Keratinocyte (primary cell): ENCODE measurements at regions not wholly inside any gene's neighbourhood (a gene's known extent, or its start where the extent isn't known, plus 50 kb on each side); places are given as distances from the start of the nearest gene placed in this dataset.

ENCODE experiments used
- DNase-seq: peaks from one replicate; pipeline ENCODE4 v3.0.0-alpha.2; 2011; ENCODE audit warnings: low read depth, missing footprints, low spot score
- FAIRE-seq: peaks from 2 replicates; lab custom pipeline; 2011; peaks lifted over from hg19 to GRCh38; lab: Jason Lieb, UNC
- H2AFZ ChIP-seq: 2 replicates; pipeline ENCODE4 v1.6.0; 2012; ENCODE audit warnings: low read length, control low read depth, inconsistent platforms; ENCODE audit not compliant: control insufficient read depth
- H3K27ac ChIP-seq: 2 replicates; pipeline ENCODE4 v1.5.1; 2011; ENCODE audit warnings: low read length; ENCODE audit not compliant: control insufficient read depth, insufficient read depth
- H3K27me3 ChIP-seq: 3 replicates; pipeline ENCODE4 v1.6.0; 2011; ENCODE audit warnings: low read length; ENCODE audit not compliant: control insufficient read depth, insufficient read depth; ENCODE audit errors: extremely low read depth
- H3K36me3 ChIP-seq, 2 experiments: 2 replicates in 1 of 2; 3 replicates in 1 of 2; pipeline ENCODE4 v1.5.1; 2011; ENCODE audit warnings: low read length in 2 of 2, mild to moderate bottlenecking in 1 of 2; ENCODE audit not compliant: control insufficient read depth in 2 of 2, insufficient read depth in 2 of 2; ENCODE audit errors: extremely low read depth in 1 of 2
- H3K4me1 ChIP-seq: 3 replicates; pipeline ENCODE4 v1.5.1; 2011; ENCODE audit warnings: low read length; ENCODE audit not compliant: control insufficient read depth, insufficient read depth; ENCODE audit errors: extremely low read depth
- H3K4me2 ChIP-seq: 3 replicates; pipeline ENCODE4 v1.6.0; 2011; ENCODE audit warnings: low read depth, low read length; ENCODE audit not compliant: control insufficient read depth, insufficient read depth; ENCODE audit errors: extremely low read depth
- H3K4me3 ChIP-seq, 3 experiments: fragments of 200-600 bp in 1 of 3; sonication (generic) in 1 of 3; 2 replicates in 2 of 3; 3 replicates in 1 of 3; pipeline ENCODE4 v1.5.1; 2011 to 2016; ENCODE audit warnings: low read length in 3 of 3, mild to moderate bottlenecking in 3 of 3, control low read depth in 2 of 3, inconsistent platforms in 1 of 3, low read depth in 1 of 3, mixed read lengths in 1 of 3, mixed run types in 1 of 3, moderate library complexity in 1 of 3; ENCODE audit not compliant: control insufficient read depth in 2 of 3, insufficient read depth in 2 of 3; ENCODE audit errors: extremely low read depth in 1 of 3
- H3K79me2 ChIP-seq: 2 replicates; pipeline ENCODE4 v1.6.0; 2012; ENCODE audit warnings: low read length; ENCODE audit not compliant: control insufficient read depth, insufficient read depth
- H3K9ac ChIP-seq: 3 replicates; pipeline ENCODE4 v1.6.0; 2011; ENCODE audit warnings: low read length; ENCODE audit not compliant: control insufficient read depth, insufficient read depth; ENCODE audit errors: extremely low read depth
- H3K9me1 ChIP-seq: 3 replicates; pipeline ENCODE4 v1.6.0; 2011; ENCODE audit warnings: low read length; ENCODE audit not compliant: control insufficient read depth, insufficient read depth; ENCODE audit errors: extremely low read depth
- H3K9me3 ChIP-seq: 2 replicates; pipeline ENCODE4 v1.5.1; 2012; ENCODE audit warnings: low read depth, low read length; ENCODE audit not compliant: control insufficient read depth
- H4K20me1 ChIP-seq: 3 replicates; pipeline ENCODE4 v1.6.0; 2011; ENCODE audit warnings: low read length; ENCODE audit not compliant: control insufficient read depth, insufficient read depth; ENCODE audit errors: extremely low read depth
- EZH2 ChIP-seq: IDR thresholded peaks from one replicate; pipeline ENCODE4 v1.6.1; 2012; ENCODE audit warnings: inconsistent platforms, mild to moderate bottlenecking, low read length, moderate library complexity
- dilution Hi-C: fragments of 300-500 bp; cut with MboI; formaldehyde crosslinking; loops from one replicate; pipeline ENCODE4 v1.7.0; 2020; ENCODE audit warnings: low sequenced_read_pairs; ENCODE audit not compliant: extremely low pct_ligation_motif_present
- TF ChIP-seq, protein P1 (sequence below), 3 experiments: IDR thresholded peaks in 1 of 3; conservative IDR thresholded peaks in 1 of 3; optimal IDR thresholded peaks in 1 of 3; 2 replicates in 2 of 3; 3 replicates in 1 of 3; pipeline versions ENCODE3 to v1.5.1; 2011; ENCODE audit warnings: low read length in 3 of 3, mild to moderate bottlenecking in 3 of 3, moderate library complexity in 2 of 3, control low read depth in 1 of 3, inconsistent platforms in 1 of 3; ENCODE audit not compliant: insufficient read depth in 2 of 3; ENCODE audit errors: extremely low read depth in 1 of 3

DNA sequence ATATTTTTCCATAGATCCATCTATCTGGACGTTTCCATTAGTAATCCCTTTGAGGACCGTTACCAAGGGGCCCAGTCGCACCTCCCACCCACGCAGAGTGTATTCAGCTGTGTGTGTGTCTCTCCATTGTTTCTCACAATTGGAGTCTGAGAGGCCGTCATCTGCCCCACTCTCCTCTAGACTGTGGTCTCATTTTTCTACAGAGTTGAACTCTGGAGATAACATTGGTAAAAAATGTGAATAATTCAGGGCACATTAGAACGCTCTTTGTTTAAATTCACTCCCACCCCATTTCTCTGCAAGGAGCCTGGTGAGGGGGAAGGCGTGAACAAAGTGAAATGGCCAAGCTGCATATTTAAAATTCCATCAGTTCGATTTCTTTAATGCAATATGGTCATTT lies 333.1 kb upstream of the MAF start:
- no peaks in the 10 kb centered on the region for H4K20me1 ChIP-seq
- H3K4me2 ChIP-seq, result no peak overlapping the region
- no peak overlapping the region for H2AFZ ChIP-seq
- DNase-seq (no peak), FAIRE-seq (no peak)
- H3K4me3 ChIP-seq, result no peak overlapping the region
- H3K9me3 ChIP-seq, result no peaks in the 10 kb centered on the region
- no peak overlapping the region for H3K9ac ChIP-seq
- no peaks in the 10 kb centered on the region for H3K9me1 ChIP-seq
- H3K27ac ChIP-seq, result no peak overlapping the region
- dilution Hi-C loops, result no loop called here
- no peak for TF ChIP-seq EZH2
- TF ChIP-seq, protein P1, sequence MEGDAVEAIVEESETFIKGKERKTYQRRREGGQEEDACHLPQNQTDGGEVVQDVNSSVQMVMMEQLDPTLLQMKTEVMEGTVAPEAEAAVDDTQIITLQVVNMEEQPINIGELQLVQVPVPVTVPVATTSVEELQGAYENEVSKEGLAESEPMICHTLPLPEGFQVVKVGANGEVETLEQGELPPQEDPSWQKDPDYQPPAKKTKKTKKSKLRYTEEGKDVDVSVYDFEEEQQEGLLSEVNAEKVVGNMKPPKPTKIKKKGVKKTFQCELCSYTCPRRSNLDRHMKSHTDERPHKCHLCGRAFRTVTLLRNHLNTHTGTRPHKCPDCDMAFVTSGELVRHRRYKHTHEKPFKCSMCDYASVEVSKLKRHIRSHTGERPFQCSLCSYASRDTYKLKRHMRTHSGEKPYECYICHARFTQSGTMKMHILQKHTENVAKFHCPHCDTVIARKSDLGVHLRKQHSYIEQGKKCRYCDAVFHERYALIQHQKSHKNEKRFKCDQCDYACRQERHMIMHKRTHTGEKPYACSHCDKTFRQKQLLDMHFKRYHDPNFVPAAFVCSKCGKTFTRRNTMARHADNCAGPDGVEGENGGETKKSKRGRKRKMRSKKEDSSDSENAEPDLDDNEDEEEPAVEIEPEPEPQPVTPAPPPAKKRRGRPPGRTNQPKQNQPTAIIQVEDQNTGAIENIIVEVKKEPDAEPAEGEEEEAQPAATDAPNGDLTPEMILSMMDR (optimal IDR thresholded peaks at IDR 0.05 in 1 of 3, IDR thresholded peaks at IDR 0.05 in 1 of 3, conservative IDR thresholded peaks at IDR 0.05 in 1 of 3; ENCODE audit: extremely low read depth in 1 of 3, insufficient read depth in 2 of 3, low read length in 3 of 3), result no peak
- no peaks in the 10 kb centered on the region for H3K79me2 ChIP-seq
- no peaks in the 10 kb centered on the region for H3K36me3 ChIP-seq
- no peaks in the 10 kb centered on the region for H3K4me1 ChIP-seq
- no peaks in the 10 kb centered on the region for H3K27me3 ChIP-seq

DNA sequence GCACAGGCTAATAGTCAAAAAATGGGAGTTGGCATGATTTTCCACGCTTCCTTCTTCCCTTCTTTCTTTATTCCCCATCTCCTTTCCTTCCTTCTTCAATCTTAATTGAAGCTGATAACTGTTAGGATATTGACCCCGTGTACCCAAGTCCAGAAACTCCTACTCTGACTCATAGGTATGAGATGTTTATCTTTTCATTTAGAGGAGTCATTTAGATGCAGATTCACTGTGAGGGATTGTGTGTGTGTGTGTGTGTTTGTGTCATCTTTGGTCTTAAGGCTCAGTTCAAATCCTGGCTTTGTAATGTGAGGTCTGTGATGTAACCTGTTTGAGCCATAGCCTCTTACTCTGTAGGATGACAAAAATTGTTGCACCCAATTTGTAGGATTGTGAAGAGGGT lies 332.0 kb upstream of the MAF start:
- H3K9ac ChIP-seq, result no peak overlapping the region
- FAIRE-seq, result no peak
- no peaks in the 10 kb centered on the region for H3K4me1 ChIP-seq
- H3K4me2 ChIP-seq, result no peak overlapping the region
- dilution Hi-C loops, result no loop called here
- H3K4me3 ChIP-seq, result no peak overlapping the region
- H3K79me2 ChIP-seq, result no peaks in the 10 kb centered on the region
- no peaks in the 10 kb centered on the region for H3K9me1 ChIP-seq
- no peaks in the 10 kb centered on the region for H4K20me1 ChIP-seq
- DNase-seq, result no peak
- H2AFZ ChIP-seq, result no peak overlapping the region
- no peaks in the 10 kb centered on the region for H3K36me3 ChIP-seq
- no peak overlapping the region for H3K27ac ChIP-seq
- H3K27me3 ChIP-seq, result no peaks in the 10 kb centered on the region
- H3K9me3 ChIP-seq, result no peaks in the 10 kb centered on the region
- no peak for TF ChIP-seq EZH2
- TF ChIP-seq, protein P1 (optimal IDR thresholded peaks at IDR 0.05 in 1 of 3, IDR thresholded peaks at IDR 0.05 in 1 of 3, conservative IDR thresholded peaks at IDR 0.05 in 1 of 3; ENCODE audit: extremely low read depth in 1 of 3, insufficient read depth in 2 of 3, low read length in 3 of 3), result no peak
